ENCODE measurements at regions not wholly inside any gene's neighbourhood (a gene's known extent, or its start where the extent isn't known, plus 50 kb on each side); places are given as distances from the start of the nearest gene placed in this dataset.

- no peaks in the 10 kb centered on the region for H3K9me3 ChIP-seq (ENCODE audit: control extremely low read depth in 1 of 5, control insufficient read depth in 4 of 5, insufficient read depth in 2 of 5, low read depth in 1 of 5, low read length in 4 of 5)
- no peak for DNase-seq
- H3K27me3 ChIP-seq (replicated peaks in 2 of 5; ENCODE audit: control insufficient read depth in 4 of 5, insufficient read depth in 5 of 5, low read length in 4 of 5): no peaks in the 10 kb centered on the region
- no peaks in the 10 kb centered on the region for H3K36me3 ChIP-seq (ENCODE audit: control insufficient read depth in 4 of 4, insufficient read depth in 4 of 4, low read length in 3 of 4)
- WGBS (ENCODE audit: insufficient coverage): no CpG with 5 or more reads among the region's 3 CpGs
- H3K4me3 ChIP-seq (ENCODE audit: control insufficient read depth in 1 of 7, extremely low read depth in 1 of 7, insufficient read depth in 4 of 7, low read depth in 2 of 7, low read length in 6 of 7): no peak overlapping the region
- H3K27ac ChIP-seq (ENCODE audit: insufficient read depth in 1 of 2, low read depth in 1 of 2, low read length in 2 of 2, poor library complexity in 1 of 2, severe bottlenecking in 2 of 2): no peak overlapping the region
- H3K4me1 ChIP-seq (ENCODE audit: control extremely low read depth in 1 of 4, control insufficient read depth in 4 of 4, insufficient read depth in 4 of 4, low read length in 3 of 4): no peaks in the 10 kb centered on the region
- ChIA-PET CTCF (no interaction called here), POLR2A (no interaction called here)
Measured at GRCh38 chr4:34678431-34678830, 1565.9 kb downstream of the ARAP2 start.

- Histone ChIP-seq H3K27ac (ENCODE audit: insufficient read depth in 1 of 2, low read depth in 1 of 2, low read length in 2 of 2, poor library complexity in 1 of 2, severe bottlenecking in 2 of 2) (no peak overlapping the region), H3K27me3 (replicated peaks in 2 of 5; ENCODE audit: control insufficient read depth in 4 of 5, insufficient read depth in 5 of 5, low read length in 4 of 5) (no peaks in the 10 kb centered on the region), H3K36me3 (ENCODE audit: control insufficient read depth in 4 of 4, insufficient read depth in 4 of 4, low read length in 3 of 4) (no peaks in the 10 kb centered on the region), H3K4me3 (ENCODE audit: control insufficient read depth in 1 of 7, extremely low read depth in 1 of 7, insufficient read depth in 4 of 7, low read depth in 2 of 7, low read length in 6 of 7) (no peak overlapping the region), H3K9me3 (ENCODE audit: control extremely low read depth in 1 of 5, control insufficient read depth in 4 of 5, insufficient read depth in 2 of 5, low read depth in 1 of 5, low read length in 4 of 5) (no peaks in the 10 kb centered on the region), H3K4me1 (ENCODE audit: control extremely low read depth in 1 of 4, control insufficient read depth in 4 of 4, insufficient read depth in 4 of 4, low read length in 3 of 4) (no peaks in the 10 kb centered on the region)
- CTCF ChIA-PET: no interaction called here
- POLR2A ChIA-PET: no interaction called here
- no peak for DNase-seq
- 95% methylated on average over 5 of the region's 7 CpGs for WGBS (ENCODE audit: insufficient coverage)
Measured at GRCh38 chr4:34679228-34679627, 1565.1 kb downstream of the ARAP2 start.

- Histone ChIP-seq H3K27me3 (replicated peaks in 2 of 5; ENCODE audit: control insufficient read depth in 4 of 5, insufficient read depth in 5 of 5, low read length in 4 of 5) (no peaks in the 10 kb centered on the region), H3K27ac (ENCODE audit: insufficient read depth in 1 of 2, low read depth in 1 of 2, low read length in 2 of 2, poor library complexity in 1 of 2, severe bottlenecking in 2 of 2) (no peak overlapping the region), H3K36me3 (ENCODE audit: control insufficient read depth in 4 of 4, insufficient read depth in 4 of 4, low read length in 3 of 4) (no peaks in the 10 kb centered on the region), H3K4me3 (ENCODE audit: control insufficient read depth in 1 of 7, extremely low read depth in 1 of 7, insufficient read depth in 4 of 7, low read depth in 2 of 7, low read length in 6 of 7) (no peak overlapping the region), H3K4me1 (ENCODE audit: control extremely low read depth in 1 of 4, control insufficient read depth in 4 of 4, insufficient read depth in 4 of 4, low read length in 3 of 4) (no peaks in the 10 kb centered on the region), H3K9me3 (ENCODE audit: control extremely low read depth in 1 of 5, control insufficient read depth in 4 of 5, insufficient read depth in 2 of 5, low read depth in 1 of 5, low read length in 4 of 5) (no peaks in the 10 kb centered on the region)
- WGBS (ENCODE audit: insufficient coverage): 100% methylated on average over 1 of the region's 1 CpG
- POLR2A ChIA-PET: no interaction called here
- DNase-seq: no peak
- CTCF ChIA-PET: no interaction called here
Measured at GRCh38 chr4:34709564-34709963, 1534.8 kb downstream of the ARAP2 start.

- H3K4me1 ChIP-seq (ENCODE audit: control extremely low read depth in 1 of 4, control insufficient read depth in 4 of 4, insufficient read depth in 4 of 4, low read length in 3 of 4): no peaks in the 10 kb centered on the region
- no peaks in the 10 kb centered on the region for H3K36me3 ChIP-seq (ENCODE audit: control insufficient read depth in 4 of 4, insufficient read depth in 4 of 4, low read length in 3 of 4)
- ChIA-PET CTCF (no interaction called here), POLR2A (no interaction called here)
- H3K27me3 ChIP-seq (replicated peaks in 2 of 5; ENCODE audit: control insufficient read depth in 4 of 5, insufficient read depth in 5 of 5, low read length in 4 of 5): no peaks in the 10 kb centered on the region
- H3K9me3 ChIP-seq (ENCODE audit: control extremely low read depth in 1 of 5, control insufficient read depth in 4 of 5, insufficient read depth in 2 of 5, low read depth in 1 of 5, low read length in 4 of 5): no peaks in the 10 kb centered on the region
- no peak overlapping the region for H3K27ac ChIP-seq (ENCODE audit: insufficient read depth in 1 of 2, low read depth in 1 of 2, low read length in 2 of 2, poor library complexity in 1 of 2, severe bottlenecking in 2 of 2)
- H3K4me3 ChIP-seq (ENCODE audit: control insufficient read depth in 1 of 7, extremely low read depth in 1 of 7, insufficient read depth in 4 of 7, low read depth in 2 of 7, low read length in 6 of 7): no peak overlapping the region
- WGBS (ENCODE audit: insufficient coverage): 100% methylated on average over 4 of the region's 5 CpGs
- DNase-seq: no peak
Measured at GRCh38 chr4:34718576-34719245, 1525.6 kb downstream of the ARAP2 start.

- Histone ChIP-seq H3K4me1 (ENCODE audit: control extremely low read depth in 1 of 4, control insufficient read depth in 4 of 4, insufficient read depth in 4 of 4, low read length in 3 of 4) (no peaks in the 10 kb centered on the region), H3K4me3 (ENCODE audit: control insufficient read depth in 1 of 7, extremely low read depth in 1 of 7, insufficient read depth in 4 of 7, low read depth in 2 of 7, low read length in 6 of 7) (no peak overlapping the region), H3K27ac (ENCODE audit: insufficient read depth in 1 of 2, low read depth in 1 of 2, low read length in 2 of 2, poor library complexity in 1 of 2, severe bottlenecking in 2 of 2) (no peak overlapping the region), H3K27me3 (replicated peaks in 2 of 5; ENCODE audit: control insufficient read depth in 4 of 5, insufficient read depth in 5 of 5, low read length in 4 of 5) (no peaks in the 10 kb centered on the region), H3K36me3 (ENCODE audit: control insufficient read depth in 4 of 4, insufficient read depth in 4 of 4, low read length in 3 of 4) (no peaks in the 10 kb centered on the region), H3K9me3 (ENCODE audit: control extremely low read depth in 1 of 5, control insufficient read depth in 4 of 5, insufficient read depth in 2 of 5, low read depth in 1 of 5, low read length in 4 of 5) (no peaks in the 10 kb centered on the region)
- CTCF ChIA-PET: interaction anchor here (0.8 to 1.4 kb wide), 3 partner anchors 10 to 1214 kb away, joined by 3 to 4 read pairs (median 4); no protein-coding TSS in a partner anchor
- POLR2A ChIA-PET: no interaction called here
- peak; percentile 6 to 42 (median 27) for DNase-seq
- no CpG with 5 or more reads among the region's 1 CpG for WGBS (ENCODE audit: insufficient coverage)
Measured at GRCh38 chr4:34720571-34720970, 1523.7 kb downstream of the ARAP2 start.

GRCh38 chr4:34721835-34722234, 1522.5 kb downstream of the ARAP2 start:
- ChIA-PET POLR2A (no interaction called here), CTCF (no interaction called here)
- Histone ChIP-seq H3K27ac (ENCODE audit: insufficient read depth in 1 of 2, low read depth in 1 of 2, low read length in 2 of 2, poor library complexity in 1 of 2, severe bottlenecking in 2 of 2) (no peak overlapping the region), H3K9me3 (ENCODE audit: control extremely low read depth in 1 of 5, control insufficient read depth in 4 of 5, insufficient read depth in 2 of 5, low read depth in 1 of 5, low read length in 4 of 5) (no peaks in the 10 kb centered on the region), H3K4me3 (ENCODE audit: control insufficient read depth in 1 of 7, extremely low read depth in 1 of 7, insufficient read depth in 4 of 7, low read depth in 2 of 7, low read length in 6 of 7) (no peak overlapping the region), H3K36me3 (ENCODE audit: control insufficient read depth in 4 of 4, insufficient read depth in 4 of 4, low read length in 3 of 4) (no peaks in the 10 kb centered on the region), H3K4me1 (ENCODE audit: control extremely low read depth in 1 of 4, control insufficient read depth in 4 of 4, insufficient read depth in 4 of 4, low read length in 3 of 4) (no peaks in the 10 kb centered on the region), H3K27me3 (replicated peaks in 2 of 5; ENCODE audit: control insufficient read depth in 4 of 5, insufficient read depth in 5 of 5, low read length in 4 of 5) (no peaks in the 10 kb centered on the region)
- 100% methylated on average over 1 of the region's 1 CpG for WGBS (ENCODE audit: insufficient coverage)
- DNase-seq: no peak

GRCh38 chr4:34723605-34724004, 1520.7 kb downstream of the ARAP2 start:
- WGBS (ENCODE audit: insufficient coverage): 75% methylated on average over 1 of the region's 1 CpG
- Histone ChIP-seq H3K9me3 (ENCODE audit: control extremely low read depth in 1 of 5, control insufficient read depth in 4 of 5, insufficient read depth in 2 of 5, low read depth in 1 of 5, low read length in 4 of 5) (no peaks in the 10 kb centered on the region), H3K4me3 (ENCODE audit: control insufficient read depth in 1 of 7, extremely low read depth in 1 of 7, insufficient read depth in 4 of 7, low read depth in 2 of 7, low read length in 6 of 7) (no peak overlapping the region), H3K27me3 (replicated peaks in 2 of 5; ENCODE audit: control insufficient read depth in 4 of 5, insufficient read depth in 5 of 5, low read length in 4 of 5) (no peaks in the 10 kb centered on the region), H3K27ac (ENCODE audit: insufficient read depth in 1 of 2, low read depth in 1 of 2, low read length in 2 of 2, poor library complexity in 1 of 2, severe bottlenecking in 2 of 2) (no peak overlapping the region), H3K36me3 (ENCODE audit: control insufficient read depth in 4 of 4, insufficient read depth in 4 of 4, low read length in 3 of 4) (no peaks in the 10 kb centered on the region), H3K4me1 (ENCODE audit: control extremely low read depth in 1 of 4, control insufficient read depth in 4 of 4, insufficient read depth in 4 of 4, low read length in 3 of 4) (no peaks in the 10 kb centered on the region)
- CTCF ChIA-PET: no interaction called here
- POLR2A ChIA-PET: no interaction called here
- DNase-seq: no peak

Data from common myeloid progenitor, CD34-positive (primary cell).